ENCODE measurements at regions not wholly inside any gene's neighbourhood (a gene's known extent, or its start where the extent isn't known, plus 50 kb on each side); places are given as distances from the start of the nearest gene placed in this dataset.

DNA sequence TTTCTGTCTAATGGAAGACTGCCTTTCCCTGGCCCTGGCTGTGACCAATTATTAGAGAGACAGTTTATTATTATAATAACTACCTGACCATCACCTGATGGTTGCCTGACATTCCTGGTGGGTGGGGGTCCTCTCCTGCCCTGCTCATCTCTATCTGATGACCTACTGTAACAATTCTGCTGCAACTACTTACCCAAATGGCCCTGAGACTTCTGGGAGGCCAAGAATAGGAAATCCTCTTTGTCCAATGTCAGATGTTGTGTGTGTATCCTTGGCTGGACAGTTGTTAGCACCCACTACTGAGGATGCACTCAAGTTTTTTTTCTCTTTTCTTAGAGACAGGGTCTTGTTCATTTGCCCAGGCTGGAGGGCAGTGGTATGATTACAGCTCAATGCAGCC is 110.3 kb downstream of the DDX1 start:
- DNase-seq = no peak

- no peak for DNase-seq
Observed at GRCh38 chr2:15702452-15702851, 110.8 kb downstream of the DDX1 start.

GRCh38 chr2:15703365-15703869 is 111.7 kb downstream of the DDX1 start:
- DNase-seq = no peak

- DNase-seq = no peak
Observed at GRCh38 chr2:15704086-15704787, 112.6 kb downstream of the DDX1 start.

DNA sequence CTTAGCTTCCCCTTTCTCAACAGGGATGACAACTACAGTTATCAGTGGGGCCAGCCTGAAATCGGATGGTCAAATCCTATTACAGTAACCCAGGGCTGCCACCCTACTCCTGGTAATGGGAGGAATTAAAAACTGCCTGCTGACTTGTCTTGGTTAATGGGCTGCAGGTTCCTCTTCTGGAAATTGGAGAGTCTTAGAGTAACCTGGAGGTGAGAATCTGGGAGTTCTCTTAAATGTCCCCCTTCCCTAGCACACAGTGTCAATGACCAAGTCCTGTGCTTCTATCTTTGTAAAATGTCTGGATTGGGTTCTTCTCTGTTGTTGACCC is 113.1 kb downstream of the DDX1 start:
- no peak for DNase-seq

DNA sequence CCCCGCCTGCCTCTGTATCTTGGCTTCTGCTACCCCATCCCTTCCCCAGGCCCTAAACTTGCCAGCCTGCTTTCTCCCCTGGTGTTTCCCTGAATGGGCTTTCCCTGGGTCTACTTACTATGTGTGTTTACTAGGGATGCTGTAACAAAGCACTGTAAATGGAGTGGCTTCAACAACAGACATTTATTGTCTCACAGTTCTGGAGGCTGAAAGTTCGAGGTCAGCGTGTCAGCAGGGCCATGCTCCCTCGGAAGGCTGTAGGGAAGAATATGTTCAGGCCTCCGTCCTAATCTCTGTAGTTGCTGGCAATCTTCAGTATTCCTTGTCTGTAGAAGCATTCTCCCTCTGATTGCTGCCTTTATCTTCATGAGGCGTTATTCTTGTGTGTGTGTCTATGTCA is 113.6 kb downstream of the DDX1 start:
- no peak for DNase-seq

DNA sequence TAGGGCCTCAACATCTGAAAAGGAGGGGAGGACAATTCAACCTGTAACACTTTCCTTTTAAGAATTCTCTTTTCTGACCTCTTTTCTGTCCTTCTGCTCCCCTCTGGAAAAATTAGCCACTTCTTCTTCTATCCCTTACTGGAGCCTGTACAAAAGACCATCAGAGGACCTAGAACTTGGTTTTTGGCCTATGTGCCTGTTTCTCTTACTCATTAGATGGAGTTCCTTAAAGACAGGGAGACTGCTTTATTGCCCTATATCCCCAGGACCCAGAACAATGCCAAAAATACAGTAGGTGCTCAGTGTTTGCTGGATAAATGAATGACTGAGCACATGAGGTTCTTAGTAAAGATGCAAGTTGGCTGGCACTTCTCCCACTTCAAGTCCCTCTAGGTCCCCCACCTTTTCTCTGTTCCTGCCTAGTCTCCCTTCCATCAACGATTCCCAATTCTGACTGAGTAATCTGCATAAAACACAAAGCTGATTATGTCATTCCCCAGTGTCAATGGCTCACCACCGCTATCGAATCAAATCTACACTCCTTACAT is 114.2 kb downstream of the DDX1 start:
- no peak for DNase-seq

DNA sequence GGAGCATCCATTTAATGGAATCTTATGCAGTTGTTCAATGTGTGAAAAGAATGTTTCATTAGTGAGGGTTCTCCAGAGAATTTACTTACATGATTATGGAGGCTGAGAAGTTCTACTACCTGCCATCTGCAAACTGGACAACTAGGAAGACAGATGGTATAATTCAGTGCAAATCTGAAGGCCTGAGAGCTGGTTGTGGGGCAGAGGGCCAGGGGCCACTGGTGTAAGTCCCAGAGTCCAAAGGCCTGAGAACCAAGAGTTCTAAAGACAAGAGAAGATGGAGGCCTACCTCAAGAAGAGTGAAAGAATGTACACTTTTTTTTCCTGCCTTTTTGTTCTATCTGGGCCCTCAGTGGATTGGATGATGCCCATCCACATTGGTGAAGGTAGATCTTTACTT is 114.8 kb downstream of the DDX1 start:
- DNase-seq = no peak

DNA sequence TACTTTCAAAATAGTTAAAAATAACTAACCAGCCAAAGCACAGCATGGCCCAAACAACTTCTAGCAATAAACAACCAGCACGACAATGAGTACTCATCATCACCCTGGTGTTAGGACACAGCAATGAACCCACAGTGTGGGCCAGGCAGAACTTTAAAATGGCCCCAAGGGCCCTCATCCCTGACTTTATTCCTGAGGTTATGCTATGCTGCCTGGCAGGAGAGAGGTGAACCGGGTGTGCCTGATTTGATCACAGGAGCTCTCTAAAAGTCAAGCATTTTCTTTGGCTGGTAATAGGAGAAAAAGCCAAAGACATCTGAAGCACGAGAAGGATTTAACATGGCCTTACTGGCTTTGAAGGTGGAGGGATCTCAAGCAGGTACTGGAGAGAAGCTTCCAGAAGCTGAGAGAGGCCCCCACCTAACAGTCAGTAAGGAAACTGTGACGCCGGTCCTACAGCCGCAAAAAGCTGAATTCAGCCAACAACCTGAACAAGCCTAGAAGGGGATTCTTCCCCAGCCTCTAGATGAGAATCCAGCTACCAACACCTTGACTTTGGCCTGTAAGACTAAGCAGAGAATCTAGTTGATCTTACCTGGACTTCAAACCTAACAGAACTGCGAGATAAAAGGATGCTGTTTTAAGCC is 115.4 kb downstream of the DDX1 start:
- DNase-seq = no peak

- DNase-seq = no peak
Observed at GRCh38 chr2:15708161-15708560, 116.5 kb downstream of the DDX1 start.

DNA sequence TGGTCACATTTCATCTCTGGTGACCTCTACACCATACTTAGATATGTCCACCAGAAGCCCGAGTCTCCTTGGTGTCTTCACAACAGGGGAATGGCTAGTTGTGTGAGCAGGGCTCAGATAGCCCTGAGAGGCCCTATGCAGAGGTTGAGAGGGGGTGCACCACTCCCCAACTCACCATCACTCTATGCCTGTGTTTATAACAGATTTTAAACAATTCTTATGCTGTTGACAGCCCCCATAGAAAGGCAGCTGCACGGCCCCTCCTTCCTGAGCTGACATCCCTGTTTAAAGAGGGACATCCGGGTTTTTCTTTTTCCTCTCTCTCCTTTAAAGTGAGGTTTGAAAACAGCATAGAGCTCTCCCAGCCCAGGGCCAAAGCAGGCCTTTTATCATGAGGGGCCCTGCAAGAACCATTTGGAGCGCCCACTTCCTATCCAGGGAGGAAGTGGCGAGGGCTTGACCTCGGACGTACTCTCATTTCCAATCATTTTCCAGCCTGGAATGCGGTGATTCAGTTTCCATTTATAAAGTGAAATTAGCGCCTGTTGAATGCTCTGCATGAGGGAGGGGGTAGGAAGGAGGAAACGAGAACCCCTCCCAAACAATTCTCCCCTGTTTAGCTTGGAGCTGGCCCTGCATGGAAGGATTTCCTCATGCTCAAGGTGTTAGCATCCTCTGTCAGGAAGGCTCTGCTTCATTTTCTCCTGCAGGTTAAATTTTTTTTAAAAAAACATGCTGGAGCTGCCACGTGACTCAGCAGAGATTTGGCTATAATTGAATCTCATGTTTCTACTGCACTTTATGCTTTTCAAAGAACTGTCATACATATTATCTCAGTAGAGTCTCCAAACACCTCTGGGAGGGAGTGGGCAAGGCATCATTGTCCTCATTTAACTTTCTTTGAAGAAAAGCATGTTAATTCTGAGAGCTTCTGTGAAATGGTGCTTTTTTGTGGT is 117.5 kb downstream of the DDX1 start:
- DNase-seq = no peak

DNA sequence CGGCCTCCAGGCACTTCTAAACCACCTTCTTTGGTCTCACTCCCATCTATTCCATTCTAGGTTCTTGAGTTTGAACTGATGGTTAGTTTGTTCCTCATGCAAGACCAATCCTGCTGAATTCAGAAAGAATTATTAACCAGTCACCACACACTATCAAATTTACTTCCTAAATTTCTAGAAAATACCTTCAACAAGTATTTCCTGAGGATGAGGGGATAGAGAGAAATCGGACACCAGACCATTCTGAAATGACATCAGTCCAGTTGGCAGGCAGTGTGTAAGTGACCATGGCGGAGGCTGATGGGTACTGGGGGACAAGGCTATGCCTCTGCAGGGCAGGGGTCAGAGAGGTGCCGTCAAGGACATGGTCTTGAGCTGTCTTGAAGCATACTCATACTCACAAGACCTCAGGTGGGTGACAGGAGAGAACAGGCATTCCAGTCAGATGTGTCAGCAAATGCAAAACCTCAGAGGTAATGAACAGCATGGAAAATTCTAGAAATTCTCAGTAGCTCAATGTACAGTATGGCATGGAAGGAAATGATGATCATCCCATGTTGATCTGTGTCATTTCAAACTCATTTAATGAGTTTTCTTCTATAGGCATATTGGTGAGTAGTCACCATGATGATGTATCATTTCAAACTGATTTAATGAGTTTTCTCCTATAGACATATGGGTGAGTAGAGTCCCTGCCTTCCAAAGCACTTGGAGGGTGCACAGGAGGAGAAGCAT is 119.6 kb downstream of the DDX1 start:
- DNase-seq = no peak

- DNase-seq = no peak
Observed at GRCh38 chr2:15712551-15713342, 121.1 kb downstream of the DDX1 start.

GRCh38 chr2:15713475-15713874 is 121.8 kb downstream of the DDX1 start:
- no peak for DNase-seq

DNA sequence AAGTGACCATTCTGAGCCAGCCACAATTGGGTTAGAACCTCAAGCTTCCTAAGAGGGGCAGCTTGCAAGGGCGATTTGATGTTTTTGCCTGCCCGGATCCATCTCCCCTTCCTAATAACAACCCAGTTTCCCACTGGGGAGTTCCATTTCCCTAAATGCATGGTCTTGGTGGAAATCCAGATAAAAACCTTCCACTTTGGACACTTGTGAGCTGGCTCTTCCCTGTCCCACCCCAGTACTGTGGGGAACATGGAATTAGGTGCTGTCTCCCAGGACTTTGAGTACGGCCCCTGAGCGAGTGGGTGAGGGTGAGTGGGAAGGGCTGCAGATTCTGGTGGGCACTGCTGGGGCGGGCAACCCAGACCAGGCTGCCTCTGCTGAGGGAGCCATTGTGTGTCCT is 122.3 kb downstream of the DDX1 start:
- DNase-seq = no peak

DNA sequence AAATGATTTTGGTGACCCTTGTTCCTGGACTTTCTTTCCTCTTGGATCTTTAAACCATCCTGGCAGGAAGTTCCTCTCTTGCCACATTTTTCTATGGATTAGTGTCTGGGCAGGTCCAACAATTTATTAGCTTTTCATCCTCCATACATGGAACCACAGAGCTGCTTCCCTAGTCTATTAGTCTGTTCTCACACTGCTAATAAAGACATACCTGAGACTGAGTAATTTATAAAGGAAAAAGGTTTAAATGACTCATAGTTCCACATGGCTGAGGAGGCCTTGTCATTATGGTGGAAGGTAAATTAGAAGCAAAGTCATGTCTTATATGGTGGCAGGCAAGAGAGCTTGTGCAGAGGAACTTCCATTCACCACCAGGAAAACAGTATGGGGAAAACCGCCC is 122.9 kb downstream of the DDX1 start:
- no peak for DNase-seq

GRCh38 chr2:15715596-15715995 is 123.9 kb downstream of the DDX1 start:
- no peak for DNase-seq

- no peak for DNase-seq
Observed at GRCh38 chr2:15718103-15718943, 126.7 kb downstream of the DDX1 start.

DNA sequence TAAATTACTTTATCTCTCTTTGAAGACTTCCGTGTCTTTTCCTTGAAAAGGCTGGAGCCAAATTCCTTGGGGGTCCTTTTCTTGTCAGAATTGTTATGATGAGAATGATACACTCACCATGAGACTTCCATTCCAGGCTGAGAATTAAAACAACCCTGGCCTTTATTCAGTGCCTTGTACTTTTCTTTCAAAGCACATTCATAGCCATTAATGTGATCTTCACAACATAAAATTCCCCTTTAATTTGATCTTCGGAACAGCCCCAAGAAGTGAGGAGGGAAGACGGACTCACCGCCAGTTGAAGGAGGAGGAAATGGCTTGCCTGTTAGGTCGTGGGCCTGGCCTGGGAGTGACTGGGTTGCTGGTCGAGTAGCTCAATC is 127.3 kb downstream of the DDX1 start:
- DNase-seq = no peak

- no peak for DNase-seq
Observed at GRCh38 chr2:15719566-15720313, 128.1 kb downstream of the DDX1 start.
